ENCODE measurements at regions not wholly inside any gene's neighbourhood (a gene's known extent, or its start where the extent isn't known, plus 50 kb on each side); places are given as distances from the start of the nearest gene placed in this dataset.
"Not testable (repeated sequence)": the region's sequence is repeated elsewhere in the genome, so short reads cannot be mapped to it uniquely, and the experiment has no call there.

DNA sequence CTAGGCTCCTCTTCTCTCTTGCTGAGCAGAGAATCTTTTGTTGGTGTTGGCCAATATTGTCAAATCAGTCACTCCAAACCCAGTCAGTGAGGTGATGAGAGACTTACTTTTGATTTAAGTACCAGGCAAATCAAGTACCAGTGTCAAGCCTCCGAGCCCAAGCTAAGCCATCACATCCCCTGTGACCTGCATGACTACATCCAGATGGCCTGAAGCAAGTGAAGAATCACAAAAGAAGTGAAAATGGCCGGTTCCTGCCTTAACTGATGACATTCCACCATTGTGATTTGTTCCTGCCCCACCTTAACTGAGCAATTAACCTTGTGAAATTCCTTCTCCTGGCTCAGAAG, 107.0 kb upstream of the DAB1 start:
- not testable (repeated sequence) for TF ChIP-seq CTCF (IDR thresholded peaks at IDR 0.05; ENCODE audit: low read depth, low read length, missing input control); YY1 (IDR thresholded peaks at IDR 0.05)
- TF ChIP-seq, protein P1, sequence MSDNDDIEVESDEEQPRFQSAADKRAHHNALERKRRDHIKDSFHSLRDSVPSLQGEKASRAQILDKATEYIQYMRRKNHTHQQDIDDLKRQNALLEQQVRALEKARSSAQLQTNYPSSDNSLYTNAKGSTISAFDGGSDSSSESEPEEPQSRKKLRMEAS (IDR thresholded peaks at IDR 0.05): not testable (repeated sequence)

Data from liver (tissue), 2 donors.